Common myeloid progenitor, CD34-positive (primary cell): ENCODE measurements at regions not wholly inside any gene's neighbourhood (a gene's known extent, or its start where the extent isn't known, plus 50 kb on each side); places are given as distances from the start of the nearest gene placed in this dataset.

Experiments
- CTCF ChIA-PET: fragments of 350-600 bp; sonication (Branson Sonifier 250); formaldehyde crosslinking; loops from one replicate; lab custom pipeline; 2021; ENCODE audit warnings: antibody characterized with exemption; lab: Charles Lee
- POLR2A ChIA-PET: fragments of 350-600 bp; sonication (Branson Sonifier 250); formaldehyde crosslinking; loops from one replicate; lab custom pipeline; 2021; ENCODE audit warnings: antibody characterized with exemption; lab: Charles Lee
- DNase-seq, 3 donors: peaks; one replicate each; pipeline versions ENCODE4 v3.0.0 to v3.0.0-alpha.2; 2013
- H3K27ac ChIP-seq, 2 experiments: 1 replicate in 1 of 2; 2 replicates in 1 of 2; pipeline ENCODE4 v1.7.0; 2013; ENCODE audit warnings: inconsistent platforms in 2 of 2, low read length in 2 of 2, mild to moderate bottlenecking in 2 of 2, low read depth in 1 of 2, moderate library complexity in 1 of 2; ENCODE audit not compliant: severe bottlenecking in 2 of 2, insufficient read depth in 1 of 2, poor library complexity in 1 of 2
- H3K27me3 ChIP-seq, 5 experiments: replicated peaks in 2 of 5; 1 replicate in 3 of 5; 2 replicates in 2 of 5; pipeline versions ENCODE4 v1.6.1 to v1.7.0; 2013; ENCODE audit warnings: low read length in 4 of 5, mild to moderate bottlenecking in 2 of 5, moderate library complexity in 2 of 5, inconsistent platforms in 1 of 5; ENCODE audit not compliant: insufficient read depth in 5 of 5, control insufficient read depth in 4 of 5
- H3K36me3 ChIP-seq, 4 experiments: 1 replicate in 2 of 4; 2 replicates in 2 of 4; pipeline versions ENCODE4 v1.6.1 to v1.7.0; 2013; ENCODE audit warnings: low read length in 3 of 4, control low read depth in 1 of 4, mild to moderate bottlenecking in 1 of 4; ENCODE audit not compliant: control insufficient read depth in 4 of 4, insufficient read depth in 4 of 4
- H3K4me1 ChIP-seq, 4 experiments: 1 replicate in 3 of 4; 2 replicates in 1 of 4; pipeline versions ENCODE4 v1.6.1 to v1.7.1; 2013; ENCODE audit warnings: low read length in 3 of 4, mild to moderate bottlenecking in 3 of 4, control low read depth in 1 of 4, inconsistent platforms in 1 of 4, moderate library complexity in 1 of 4; ENCODE audit not compliant: control insufficient read depth in 4 of 4, insufficient read depth in 4 of 4; ENCODE audit errors: control extremely low read depth in 1 of 4
- H3K4me3 ChIP-seq, 7 experiments: 1 replicate in 4 of 7; 2 replicates in 3 of 7; pipeline versions ENCODE4 v1.5.1 to v1.7.0; 2013; ENCODE audit warnings: mild to moderate bottlenecking in 7 of 7, low read length in 6 of 7, moderate library complexity in 6 of 7, inconsistent platforms in 2 of 7, low read depth in 2 of 7, control low read depth in 1 of 7; ENCODE audit not compliant: insufficient read depth in 4 of 7, control insufficient read depth in 1 of 7; ENCODE audit errors: extremely low read depth in 1 of 7
- H3K9me3 ChIP-seq, 5 experiments: 1 replicate in 4 of 5; 2 replicates in 1 of 5; pipeline versions ENCODE4 v1.6.1 to v1.7.1; 2013; ENCODE audit warnings: low read length in 4 of 5, mild to moderate bottlenecking in 2 of 5, inconsistent platforms in 1 of 5, low read depth in 1 of 5, moderate library complexity in 1 of 5; ENCODE audit not compliant: control insufficient read depth in 4 of 5, insufficient read depth in 2 of 5; ENCODE audit errors: control extremely low read depth in 1 of 5
- WGBS: methylation state at CpG from one replicate; pipeline ENCODE4 v1.1.5; 2013; ENCODE audit not compliant: insufficient coverage; 5-methylcytosine and 5-hydroxymethylcytosine counted together

GRCh38 chrX:518319-518718 lies 112.3 kb upstream of the SHOX start:
- Histone ChIP-seq H3K27ac (no peak overlapping the region), H3K4me3 (no peak overlapping the region), H3K27me3 (peaks cover 0 to 10% (median 0%) of the 10 kb centered on the region in 5 experiments), H3K9me3 (no peaks in the 10 kb centered on the region), H3K4me1 (no peaks in the 10 kb centered on the region), H3K36me3 (no peaks in the 10 kb centered on the region)
- no peak for DNase-seq
- POLR2A ChIA-PET, result no interaction called here
- WGBS, result no CpG with 5 or more reads among the region's 12 CpGs
- CTCF ChIA-PET, result no interaction called here

- CTCF ChIA-PET, result no interaction called here
- POLR2A ChIA-PET, result no interaction called here
- 45% methylated on average over 6 of the region's 9 CpGs for WGBS
- Histone ChIP-seq H3K9me3 (peaks cover 0 to 2% (median 0%) of the 10 kb centered on the region in 5 experiments), H3K4me3 (no peak overlapping the region), H3K36me3 (no peaks in the 10 kb centered on the region), H3K27ac (no peak overlapping the region), H3K4me1 (no peaks in the 10 kb centered on the region), H3K27me3 (peaks cover 0 to 10% (median 0%) of the 10 kb centered on the region in 5 experiments)
- no peak for DNase-seq
Observed at GRCh38 chrX:519741-520140, 110.8 kb upstream of the SHOX start.

GRCh38 chrX:522456-522855 lies 108.1 kb upstream of the SHOX start:
- no peak overlapping the region for H3K4me3 ChIP-seq
- ChIA-PET POLR2A (no interaction called here), CTCF (no interaction called here)
- peaks cover 0 to 12% (median 5%) of the 10 kb centered on the region in 5 experiments for H3K9me3 ChIP-seq
- no peak for DNase-seq
- no peaks in the 10 kb centered on the region for H3K36me3 ChIP-seq
- H3K27me3 ChIP-seq, result peaks cover 0 to 5% (median 0%) of the 10 kb centered on the region in 5 experiments
- no peak overlapping the region for H3K27ac ChIP-seq
- no peaks in the 10 kb centered on the region for H3K4me1 ChIP-seq

- DNase-seq, result no peak
- ChIA-PET POLR2A (no interaction called here), CTCF (no interaction called here)
- Histone ChIP-seq H3K4me1 (no peaks in the 10 kb centered on the region), H3K36me3 (no peaks in the 10 kb centered on the region), H3K4me3 (no peak overlapping the region), H3K27ac (no peak overlapping the region), H3K27me3 (peaks cover 0 to 5% (median 0%) of the 10 kb centered on the region in 5 experiments), H3K9me3 (peaks cover 0 to 18% (median 10%) of the 10 kb centered on the region in 5 experiments)
- WGBS, result 90% methylated on average over 8 of the region's 8 CpGs
Observed at GRCh38 chrX:525134-525533, 105.5 kb upstream of the SHOX start.

GRCh38 chrX:526295-527224 lies 104.0 kb upstream of the SHOX start:
- Histone ChIP-seq H3K27ac (no peak overlapping the region), H3K4me1 (no peaks in the 10 kb centered on the region), H3K9me3 (peaks cover 0 to 20% (median 10%) of the 10 kb centered on the region in 5 experiments), H3K4me3 (no peak overlapping the region), H3K27me3 (peaks cover 0 to 5% (median 0%) of the 10 kb centered on the region in 5 experiments), H3K36me3 (no peaks in the 10 kb centered on the region)
- DNase-seq, result no peak
- 46% methylated on average over 23 of the region's 29 CpGs for WGBS
- CTCF ChIA-PET, result no interaction called here
- POLR2A ChIA-PET, result no interaction called here

GRCh38 chrX:530726-531610 lies 99.6 kb upstream of the SHOX start:
- Histone ChIP-seq H3K4me3 (no peak overlapping the region), H3K36me3 (no peaks in the 10 kb centered on the region), H3K27me3 (peaks cover 0 to 5% (median 0%) of the 10 kb centered on the region in 5 experiments), H3K9me3 (peaks cover 0 to 15% (median 6%) of the 10 kb centered on the region in 5 experiments), H3K27ac (no peak overlapping the region), H3K4me1 (no peaks in the 10 kb centered on the region)
- ChIA-PET CTCF (no interaction called here), POLR2A (no interaction called here)
- WGBS, result 51% methylated on average over 13 of the region's 19 CpGs
- DNase-seq, result no peak

GRCh38 chrX:531611-531936 lies 99.0 kb upstream of the SHOX start:
- H3K4me3 ChIP-seq, result no peak overlapping the region
- ChIA-PET CTCF (no interaction called here), POLR2A (no interaction called here)
- H3K36me3 ChIP-seq, result no peaks in the 10 kb centered on the region
- 29% methylated on average over 1 of the region's 6 CpGs for WGBS
- H3K4me1 ChIP-seq, result no peaks in the 10 kb centered on the region
- no peaks in the 10 kb centered on the region for H3K27me3 ChIP-seq
- H3K9me3 ChIP-seq, result peaks cover 0 to 13% (median 6%) of the 10 kb centered on the region in 5 experiments
- no peak overlapping the region for H3K27ac ChIP-seq
- DNase-seq, result no peak
